Stomach (tissue), 4 donors: ENCODE measurements at regions not wholly inside any gene's neighbourhood (a gene's known extent, or its start where the extent isn't known, plus 50 kb on each side); places are given as distances from the start of the nearest gene placed in this dataset.

Experiments
- CTCF ChIP-seq, 7 experiments: fragments of 450-650 bp in 4 of 7; fragments of 200-600 bp in 3 of 7; sonication (generic) in 3 of 7; IDR thresholded peaks; one replicate each; pipeline ENCODE4 v1.5.1; 2016 to 2019; ENCODE audit warnings: antibody characterized with exemption in 7 of 7, control low read depth in 2 of 7, mild to moderate bottlenecking in 1 of 7
- POLR2A ChIP-seq, 4 donors: fragments of 450-650 bp; IDR thresholded peaks; one replicate each; pipeline ENCODE4 v1.6.1; 2016; ENCODE audit warnings: antibody characterized with exemption in 4 of 4, control low read depth in 2 of 4, mild to moderate bottlenecking in 1 of 4, moderate library complexity in 1 of 4
- POLR2AphosphoS5 ChIP-seq, 3 donors: sonication (generic); formaldehyde crosslinking; IDR thresholded peaks; one replicate each; pipeline ENCODE4 v1.6.1; 2016; ENCODE audit warnings: antibody characterized with exemption in 3 of 3

- TF ChIP-seq CTCF (IDR thresholded peaks at IDR 0.05) (no peak), POLR2A (IDR thresholded peaks at IDR 0.05) (no peak), POLR2AphosphoS5 (IDR thresholded peaks at IDR 0.05) (no peak)
Observed at GRCh38 chr11:116272181-116272789, 500.5 kb downstream of the BUD13 start.
